ENCODE measurements at regions not wholly inside any gene's neighbourhood (a gene's known extent, or its start where the extent isn't known, plus 50 kb on each side); places are given as distances from the start of the nearest gene placed in this dataset.
"Not testable (repeated sequence)": the region's sequence is repeated elsewhere in the genome, so short reads cannot be mapped to it uniquely, and the experiment has no call there.

GRCh38 chrX:13223868-13224567, 95.8 kb downstream of the ATXN3L start:
- no peak for DNase-seq (ENCODE audit: low spot score)

GRCh38 chrX:13220916-13221315, 98.9 kb downstream of the ATXN3L start:
- no peak for DNase-seq (ENCODE audit: low spot score)

- DNase-seq (ENCODE audit: low spot score) = no peak
These were observed 99.7 kb downstream of the ATXN3L start for GRCh38 chrX:13219991-13220764.

GRCh38 chrX:13218758-13219157, 101.1 kb downstream of the ATXN3L start:
- no peak for DNase-seq (ENCODE audit: low spot score)

- no peak for DNase-seq (ENCODE audit: low spot score)
These were observed 103.7 kb downstream of the ATXN3L start for GRCh38 chrX:13216139-13216538.

GRCh38 chrX:13215729-13216128, 104.1 kb downstream of the ATXN3L start:
- no peak for DNase-seq (ENCODE audit: low spot score)

GRCh38 chrX:13212191-13212651, 107.6 kb downstream of the ATXN3L start:
- no peak for DNase-seq (ENCODE audit: low spot score)

GRCh38 chrX:13210142-13210541, 109.7 kb downstream of the ATXN3L start:
- not testable (repeated sequence) for DNase-seq (ENCODE audit: low spot score)

- not testable (repeated sequence) for DNase-seq (ENCODE audit: low spot score)
These were observed 110.1 kb downstream of the ATXN3L start for GRCh38 chrX:13209704-13210103.

- DNase-seq (ENCODE audit: low spot score) = no peak
These were observed 111.4 kb downstream of the ATXN3L start for GRCh38 chrX:13208281-13208935.

GRCh38 chrX:13203271-13203670, 116.6 kb downstream of the ATXN3L start:
- no peak for DNase-seq (ENCODE audit: low spot score)

GRCh38 chrX:13201605-13202219, 118.1 kb downstream of the ATXN3L start:
- no peak for DNase-seq (ENCODE audit: low spot score)

GRCh38 chrX:13200398-13200797, 119.5 kb downstream of the ATXN3L start:
- DNase-seq (ENCODE audit: low spot score) = no peak

GRCh38 chrX:13198762-13199064, 121.1 kb downstream of the ATXN3L start:
- DNase-seq (ENCODE audit: low spot score) = no peak

- DNase-seq (ENCODE audit: low spot score) = no peak
These were observed 121.6 kb downstream of the ATXN3L start for GRCh38 chrX:13198056-13198761.

GRCh38 chrX:13196782-13197181, 123.1 kb downstream of the ATXN3L start:
- DNase-seq (ENCODE audit: low spot score) = no peak

- DNase-seq (ENCODE audit: low spot score) = no peak
These were observed 124.5 kb downstream of the ATXN3L start for GRCh38 chrX:13195340-13195739.

GRCh38 chrX:13194291-13195103, 125.4 kb downstream of the ATXN3L start:
- no peak for DNase-seq (ENCODE audit: low spot score)

- no peak for DNase-seq (ENCODE audit: low spot score)
These were observed 129.8 kb downstream of the ATXN3L start for GRCh38 chrX:13190051-13190450.

- DNase-seq (ENCODE audit: low spot score) = no peak
These were observed 130.5 kb downstream of the ATXN3L start for GRCh38 chrX:13189380-13189779.

GRCh38 chrX:13188731-13189309, 131.0 kb downstream of the ATXN3L start:
- no peak for DNase-seq (ENCODE audit: low spot score)
